DMS153 (cell line): ENCODE measurements at regions not wholly inside any gene's neighbourhood (a gene's known extent, or its start where the extent isn't known, plus 50 kb on each side); places are given as distances from the start of the nearest gene placed in this dataset.

Experiments used
- DNase-seq: peaks from one replicate; lab custom pipeline; 2025; lab: John Stamatoyannopoulos, UW

GRCh38 chr14:44010071-44010470 is 497.0 kb downstream of the FSCB start:
- DNase-seq: no peak

GRCh38 chr14:44009642-44010041 is 497.4 kb downstream of the FSCB start:
- DNase-seq: no peak

GRCh38 chr14:43988989-43989388 is 518.1 kb downstream of the FSCB start:
- no peak for DNase-seq

GRCh38 chr14:43983721-43984120 is 523.4 kb downstream of the FSCB start:
- DNase-seq: no peak

- DNase-seq: peak; percentile 39
Measured at GRCh38 chr14:43981135-43981768, 525.8 kb downstream of the FSCB start.

GRCh38 chr14:43956741-43957140 is 550.3 kb downstream of the FSCB start:
- no peak for DNase-seq

GRCh38 chr14:43949400-43949799 is 557.7 kb downstream of the FSCB start:
- no peak for DNase-seq

GRCh38 chr14:43939836-43940235 is 567.2 kb downstream of the FSCB start:
- no peak for DNase-seq

GRCh38 chr14:43938588-43939281 is 568.3 kb downstream of the FSCB start:
- no peak for DNase-seq

GRCh38 chr14:43937001-43937400 is 570.1 kb downstream of the FSCB start:
- DNase-seq: no peak

- no peak for DNase-seq
Measured at GRCh38 chr14:43934102-43934501, 573.0 kb downstream of the FSCB start.

- no peak for DNase-seq
Measured at GRCh38 chr14:43914041-43914693, 592.9 kb downstream of the FSCB start.

GRCh38 chr14:43903209-43903608 is 603.9 kb downstream of the FSCB start:
- DNase-seq: no peak

GRCh38 chr14:43901911-43902673 is 605.0 kb downstream of the FSCB start:
- DNase-seq: no peak

GRCh38 chr14:43900173-43900655 is 606.9 kb downstream of the FSCB start:
- peak; percentile 56 for DNase-seq

GRCh38 chr14:43898687-43899086 is 608.4 kb downstream of the FSCB start:
- DNase-seq: no peak

GRCh38 chr14:43896044-43896443 is 611.0 kb downstream of the FSCB start:
- DNase-seq: no peak

GRCh38 chr14:43894534-43894933 is 612.5 kb downstream of the FSCB start:
- DNase-seq: no peak

GRCh38 chr14:43887523-43887922 is 619.6 kb downstream of the FSCB start:
- DNase-seq: no peak

GRCh38 chr14:43877351-43877960 is 629.6 kb downstream of the FSCB start:
- no peak for DNase-seq

GRCh38 chr14:43872752-43873655 is 634.1 kb downstream of the FSCB start:
- DNase-seq: no peak
